Thyroid gland (tissue), 4 donors: ENCODE measurements at regions not wholly inside any gene's neighbourhood (a gene's known extent, or its start where the extent isn't known, plus 50 kb on each side); places are given as distances from the start of the nearest gene placed in this dataset.

ENCODE experiments used
- DNase-seq, 2 donors: peaks; one replicate each; pipeline ENCODE4 v3.0.0-alpha.2; 2019
- H3K27ac ChIP-seq, 3 donors: fragments of 200-600 bp; sonication (generic); 1 replicate in 2 of 3; 2 replicates in 1 of 3; pipeline ENCODE4 v1.5.1; 2016 to 2019; ENCODE audit warnings: mild to moderate bottlenecking in 1 of 3, moderate library complexity in 1 of 3
- H3K27me3 ChIP-seq: fragments of 200-600 bp; sonication (generic); one replicate; pipeline ENCODE4 v1.5.1; 2019
- H3K36me3 ChIP-seq, 2 donors: fragments of 200-600 bp; sonication (generic); one replicate each; pipeline ENCODE4 v1.5.1; 2016 to 2019
- H3K4me1 ChIP-seq, 2 donors: fragments of 200-600 bp; sonication (generic); one replicate each; pipeline ENCODE4 v1.5.1; 2017 to 2019
- H3K4me3 ChIP-seq, 3 donors: fragments of 200-600 bp; sonication (generic); replicated peaks in 1 of 3; 1 replicate in 2 of 3; 2 replicates in 1 of 3; pipeline ENCODE4 v1.5.1; 2016; ENCODE audit warnings: mild to moderate bottlenecking in 1 of 3
- H3K9me3 ChIP-seq: fragments of 200-600 bp; sonication (generic); one replicate; pipeline ENCODE4 v1.5.1; 2017
- CTCF ChIP-seq, 6 experiments: fragments of 200-600 bp in 3 of 6; fragments of 450-650 bp in 3 of 6; sonication (generic) in 3 of 6; IDR thresholded peaks; one replicate each; pipeline ENCODE4 v1.5.1; 2016 to 2019; ENCODE audit warnings: antibody characterized with exemption in 6 of 6, mild to moderate bottlenecking in 2 of 6, inconsistent platforms in 1 of 6, moderate library complexity in 1 of 6
- POLR2A ChIP-seq, 2 donors: fragments of 450-650 bp; IDR thresholded peaks; one replicate each; pipeline ENCODE4 v1.6.1; 2017; ENCODE audit warnings: antibody characterized with exemption in 2 of 2, mild to moderate bottlenecking in 2 of 2, moderate library complexity in 1 of 2
- WGBS, 2 donors: methylation state at CpG; one replicate each; pipeline ENCODE4 v1.1.5; 2017; 5-methylcytosine and 5-hydroxymethylcytosine counted together
- intact Hi-C: fragments of 100-400 bp; cut with DNase I; formaldehyde crosslinking; loops from one replicate; pipeline ENCODE4 v1.15.1; 2023

DNA sequence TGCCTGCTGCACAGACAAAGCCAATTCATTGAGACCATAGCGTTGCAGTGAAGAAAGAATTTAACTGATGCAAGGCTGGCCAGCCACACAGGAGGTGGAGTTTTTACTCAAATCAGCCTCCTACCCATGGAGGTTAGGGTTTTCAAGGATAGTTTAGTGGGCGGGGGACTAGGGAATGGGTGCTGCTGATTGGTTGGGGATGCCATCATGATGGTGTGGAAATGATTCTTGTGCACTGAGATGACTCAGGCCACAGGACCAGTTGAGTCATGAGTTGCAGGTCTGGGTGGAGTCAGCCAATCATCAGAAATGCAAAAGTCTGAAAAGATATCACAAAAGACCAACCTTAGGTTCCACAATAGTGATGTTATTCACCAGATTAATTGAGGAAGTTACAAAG lies 359.6 kb downstream of the FOXO1 start:
- no peak for DNase-seq
- H3K4me1 ChIP-seq = no peaks in the 10 kb centered on the region
- intact Hi-C loops = no loop called here
- WGBS, 2 donors = 100% methylated on average over 2 of the region's 2 CpGs
- H3K36me3 ChIP-seq = no peaks in the 10 kb centered on the region
- no peak overlapping the region for H3K4me3 ChIP-seq
- H3K27ac ChIP-seq = no peak overlapping the region
- no peaks in the 10 kb centered on the region for H3K9me3 ChIP-seq
- TF ChIP-seq CTCF (IDR thresholded peaks at IDR 0.05) (no peak), POLR2A (IDR thresholded peaks at IDR 0.05) (no peak)
- no peaks in the 10 kb centered on the region for H3K27me3 ChIP-seq

GRCh38 chr13:40309881-40310280 lies 356.6 kb downstream of the FOXO1 start:
- no peak for DNase-seq
- no peaks in the 10 kb centered on the region for H3K27me3 ChIP-seq
- H3K9me3 ChIP-seq = no peaks in the 10 kb centered on the region
- H3K4me3 ChIP-seq = no peak overlapping the region
- no peak overlapping the region for H3K27ac ChIP-seq
- TF ChIP-seq POLR2A (IDR thresholded peaks at IDR 0.05) (no peak), CTCF (IDR thresholded peaks at IDR 0.05) (no peak)
- no peaks in the 10 kb centered on the region for H3K4me1 ChIP-seq
- 69 to 76% methylated on average over 3 of the region's 3 CpGs for WGBS, 2 donors
- H3K36me3 ChIP-seq = no peaks in the 10 kb centered on the region
- intact Hi-C loops = no loop called here

GRCh38 chr13:40311356-40312101 lies 354.9 kb downstream of the FOXO1 start:
- no peak for TF ChIP-seq POLR2A (IDR thresholded peaks at IDR 0.05)
- no peak for TF ChIP-seq CTCF (IDR thresholded peaks at IDR 0.05)
- Histone ChIP-seq H3K27me3 (no peaks in the 10 kb centered on the region), H3K9me3 (no peaks in the 10 kb centered on the region), H3K36me3 (no peaks in the 10 kb centered on the region), H3K27ac (no peak overlapping the region), H3K4me3 (no peak overlapping the region), H3K4me1 (no peaks in the 10 kb centered on the region)
- WGBS, 2 donors = 95 to 96% methylated on average over 7 of the region's 7 CpGs
- DNase-seq = no peak
- intact Hi-C loops = no loop called here

GRCh38 chr13:40313269-40314200 lies 352.9 kb downstream of the FOXO1 start:
- no peak overlapping the region for H3K27ac ChIP-seq
- DNase-seq = no peak
- no peaks in the 10 kb centered on the region for H3K27me3 ChIP-seq

More at GRCh38 chr13:40313269-40314200, 352.9 kb downstream of the FOXO1 start:
- TF ChIP-seq POLR2A (IDR thresholded peaks at IDR 0.05) = no peak
- TF ChIP-seq CTCF (IDR thresholded peaks at IDR 0.05) = no peak
- 78 to 87% methylated on average over 12 of the region's 12 CpGs for WGBS, 2 donors
- Histone ChIP-seq H3K4me3 (no peak overlapping the region), H3K9me3 (no peaks in the 10 kb centered on the region), H3K36me3 (no peaks in the 10 kb centered on the region), H3K4me1 (peaks cover 0 to 5% of the 10 kb centered on the region in 2 donors)
- intact Hi-C loops = no loop called here
